DND-41 (cell line): ENCODE measurements at regions not wholly inside any gene's neighbourhood (a gene's known extent, or its start where the extent isn't known, plus 50 kb on each side); places are given as distances from the start of the nearest gene placed in this dataset.

Source experiments
- EZH2 ChIP-seq: IDR thresholded peaks from 3 replicates; pipeline ENCODE4 v1.6.1; 2012; ENCODE audit warnings: borderline replicate concordance, low read depth, mild to moderate bottlenecking, moderate library complexity, low read length, inconsistent platforms; ENCODE audit not compliant: severe bottlenecking
- TF ChIP-seq, protein P1 (sequence below): IDR thresholded peaks from 2 replicates; pipeline ENCODE4 v1.5.1; 2012; ENCODE audit warnings: borderline replicate concordance, low read length, moderate library complexity, mild to moderate bottlenecking; ENCODE audit not compliant: poor library complexity, severe bottlenecking; ENCODE audit errors: extremely low read depth

DNA sequence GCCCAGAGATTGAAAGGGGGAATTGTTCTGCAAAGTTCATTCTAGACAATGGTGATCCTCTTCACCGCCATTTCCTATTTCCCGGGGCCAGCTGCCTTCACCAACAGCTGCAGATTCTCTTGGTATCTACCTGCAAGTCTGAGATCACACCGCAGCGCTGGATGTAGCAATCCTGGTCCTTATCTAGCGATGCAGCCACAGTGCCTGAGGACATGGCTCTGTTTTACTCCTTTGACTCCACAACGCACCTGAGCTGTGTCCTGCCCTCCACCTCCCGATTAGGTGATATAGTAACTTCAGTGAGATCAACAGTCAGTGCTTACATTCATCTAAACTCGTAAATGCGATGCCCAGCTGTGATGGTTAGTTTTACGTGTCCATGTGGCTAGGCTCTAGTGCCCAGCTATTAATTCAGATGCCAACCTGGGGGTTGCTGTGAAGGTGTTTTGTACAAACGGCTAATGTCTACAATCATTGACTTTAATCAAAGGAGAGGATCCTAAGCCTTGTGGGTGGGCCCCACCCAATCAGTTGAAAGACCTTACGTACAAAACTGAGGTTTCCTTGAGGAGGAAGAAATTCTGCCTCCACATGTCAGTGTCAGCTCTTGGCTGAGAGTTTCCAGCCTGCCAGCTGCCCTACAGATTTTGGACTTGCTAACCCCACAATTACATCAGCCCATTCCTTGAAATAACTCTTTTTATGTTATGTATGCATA is 189.8 kb downstream of the SH3BP4 start:
- TF ChIP-seq, protein P1, sequence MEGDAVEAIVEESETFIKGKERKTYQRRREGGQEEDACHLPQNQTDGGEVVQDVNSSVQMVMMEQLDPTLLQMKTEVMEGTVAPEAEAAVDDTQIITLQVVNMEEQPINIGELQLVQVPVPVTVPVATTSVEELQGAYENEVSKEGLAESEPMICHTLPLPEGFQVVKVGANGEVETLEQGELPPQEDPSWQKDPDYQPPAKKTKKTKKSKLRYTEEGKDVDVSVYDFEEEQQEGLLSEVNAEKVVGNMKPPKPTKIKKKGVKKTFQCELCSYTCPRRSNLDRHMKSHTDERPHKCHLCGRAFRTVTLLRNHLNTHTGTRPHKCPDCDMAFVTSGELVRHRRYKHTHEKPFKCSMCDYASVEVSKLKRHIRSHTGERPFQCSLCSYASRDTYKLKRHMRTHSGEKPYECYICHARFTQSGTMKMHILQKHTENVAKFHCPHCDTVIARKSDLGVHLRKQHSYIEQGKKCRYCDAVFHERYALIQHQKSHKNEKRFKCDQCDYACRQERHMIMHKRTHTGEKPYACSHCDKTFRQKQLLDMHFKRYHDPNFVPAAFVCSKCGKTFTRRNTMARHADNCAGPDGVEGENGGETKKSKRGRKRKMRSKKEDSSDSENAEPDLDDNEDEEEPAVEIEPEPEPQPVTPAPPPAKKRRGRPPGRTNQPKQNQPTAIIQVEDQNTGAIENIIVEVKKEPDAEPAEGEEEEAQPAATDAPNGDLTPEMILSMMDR = no peak
- no peak for TF ChIP-seq EZH2
